ENCODE measurements at regions not wholly inside any gene's neighbourhood (a gene's known extent, or its start where the extent isn't known, plus 50 kb on each side); places are given as distances from the start of the nearest gene placed in this dataset.
"Not testable (repeated sequence)": the region's sequence is repeated elsewhere in the genome, so short reads cannot be mapped to it uniquely, and the experiment has no call there.

GRCh38 chr3:153275514-153275913 lies 113.5 kb downstream of the RAP2B start:
- Histone ChIP-seq H3K36me3 (ENCODE audit: insufficient read depth, low read length, poor library complexity, severe bottlenecking) (no peaks in the 10 kb centered on the region), H3K27ac (ENCODE audit: low read depth, low read length, poor library complexity, severe bottlenecking) (no peak overlapping the region), H3K9me3 (ENCODE audit: low read depth, low read length, poor library complexity, severe bottlenecking) (no peaks in the 10 kb centered on the region), H3K4me1 (ENCODE audit: insufficient read depth, low read length, poor library complexity, severe bottlenecking) (peaks cover 10% of the 10 kb centered on the region), H3K4me3 (ENCODE audit: low read depth, low read length, poor library complexity, severe bottlenecking) (no peak overlapping the region), H3K27me3 (replicated peaks; ENCODE audit: insufficient read depth, low read depth, low read length, poor library complexity) (no peaks in the 10 kb centered on the region)
- no TSS peak for BruUV-seq (replicated peaks)
- ChIA-PET CTCF (no interaction called here), POLR2A (ENCODE audit: low non-redundant PET) (no interaction called here)
- intact Hi-C loops (cut with micrococcal nuclease; ENCODE audit: unreplicated experiment) = no loop called here
- TF ChIP-seq EZH2 (IDR thresholded peaks at IDR 0.05; ENCODE audit: borderline replicate concordance, low read depth, low read length, poor library complexity, severe bottlenecking) = no peak
- TF ChIP-seq CTCF (conservative IDR thresholded peaks at IDR 0.05; ENCODE audit: low read depth, low read length) = no peak
- DNase-seq (ENCODE audit: low spot score) = no peak

- H3K27me3 ChIP-seq (replicated peaks; ENCODE audit: insufficient read depth, low read depth, low read length, poor library complexity) = no peaks in the 10 kb centered on the region
- ChIA-PET CTCF (no interaction called here), POLR2A (ENCODE audit: low non-redundant PET) (no interaction called here)
- DNase-seq (ENCODE audit: low spot score) = no peak
- no peak overlapping the region for H3K27ac ChIP-seq (ENCODE audit: low read depth, low read length, poor library complexity, severe bottlenecking)
- no peaks in the 10 kb centered on the region for H3K36me3 ChIP-seq (ENCODE audit: insufficient read depth, low read length, poor library complexity, severe bottlenecking)
- no peak overlapping the region for H3K4me3 ChIP-seq (ENCODE audit: low read depth, low read length, poor library complexity, severe bottlenecking)
- intact Hi-C loops (cut with micrococcal nuclease; ENCODE audit: unreplicated experiment) = no loop called here
- no peaks in the 10 kb centered on the region for H3K9me3 ChIP-seq (ENCODE audit: low read depth, low read length, poor library complexity, severe bottlenecking)
- no peak for TF ChIP-seq EZH2 (IDR thresholded peaks at IDR 0.05; ENCODE audit: borderline replicate concordance, low read depth, low read length, poor library complexity, severe bottlenecking)
- peaks cover 10% of the 10 kb centered on the region for H3K4me1 ChIP-seq (ENCODE audit: insufficient read depth, low read length, poor library complexity, severe bottlenecking)
- BruUV-seq (replicated peaks) = no TSS peak
Measured at GRCh38 chr3:153277029-153277428, 115.0 kb downstream of the RAP2B start.

GRCh38 chr3:153281236-153281997 lies 119.4 kb downstream of the RAP2B start:
- H3K36me3 ChIP-seq (ENCODE audit: insufficient read depth, low read length, poor library complexity, severe bottlenecking); POLR2A ChIA-PET (ENCODE audit: low non-redundant PET); H3K9me3 ChIP-seq (ENCODE audit: low read depth, low read length, poor library complexity, severe bottlenecking); H3K27me3 ChIP-seq (replicated peaks; ENCODE audit: insufficient read depth, low read depth, low read length, poor library complexity); BruUV-seq (replicated peaks); H3K27ac ChIP-seq (ENCODE audit: low read depth, low read length, poor library complexity, severe bottlenecking); DNase-seq (ENCODE audit: low spot score); H3K4me3 ChIP-seq (ENCODE audit: low read depth, low read length, poor library complexity, severe bottlenecking); CTCF ChIA-PET: not testable (repeated sequence)
- peaks cover 17% of the 10 kb centered on the region for H3K4me1 ChIP-seq (ENCODE audit: insufficient read depth, low read length, poor library complexity, severe bottlenecking)
- intact Hi-C loops (cut with micrococcal nuclease; ENCODE audit: unreplicated experiment) = loop anchor here (10.0 kb wide), 1 partner anchor 237 kb away; no protein-coding TSS in a partner anchor

- H3K27ac ChIP-seq (ENCODE audit: low read depth, low read length, poor library complexity, severe bottlenecking) = no peak overlapping the region
- intact Hi-C loops (cut with micrococcal nuclease; ENCODE audit: unreplicated experiment) = loop anchor here (10.0 kb wide), 1 partner anchor 238 kb away; no protein-coding TSS in a partner anchor
- no TSS peak for BruUV-seq (replicated peaks)
- H3K4me3 ChIP-seq (ENCODE audit: low read depth, low read length, poor library complexity, severe bottlenecking) = no peak overlapping the region
- H3K36me3 ChIP-seq (ENCODE audit: insufficient read depth, low read length, poor library complexity, severe bottlenecking) = no peaks in the 10 kb centered on the region
- peaks cover 17% of the 10 kb centered on the region for H3K4me1 ChIP-seq (ENCODE audit: insufficient read depth, low read length, poor library complexity, severe bottlenecking)
- TF ChIP-seq CTCF (conservative IDR thresholded peaks at IDR 0.05; ENCODE audit: low read depth, low read length) (no peak), EZH2 (IDR thresholded peaks at IDR 0.05; ENCODE audit: borderline replicate concordance, low read depth, low read length, poor library complexity, severe bottlenecking) (no peak)
- ChIA-PET POLR2A (ENCODE audit: low non-redundant PET) (no interaction called here), CTCF (no interaction called here)
- DNase-seq (ENCODE audit: low spot score) = peak; percentile 49
- no peaks in the 10 kb centered on the region for H3K9me3 ChIP-seq (ENCODE audit: low read depth, low read length, poor library complexity, severe bottlenecking)
- no peaks in the 10 kb centered on the region for H3K27me3 ChIP-seq (replicated peaks; ENCODE audit: insufficient read depth, low read depth, low read length, poor library complexity)
Measured at GRCh38 chr3:153282355-153282754, 120.3 kb downstream of the RAP2B start.
